Stimulated activated CD4-positive, alpha-beta T cell treated with anti-CD3 and anti-CD28 coated beads, TNF-alpha, amount 100 ng/mL, for 48 hours (primary cell): ENCODE measurements at regions not wholly inside any gene's neighbourhood (a gene's known extent, or its start where the extent isn't known, plus 50 kb on each side); places are given as distances from the start of the nearest gene placed in this dataset.
A peak's percentile ranks its signal among the peaks of the same experiment; 100 is the strongest.

Experiments
- DNase-seq, 3 donors: peaks; one replicate each; pipeline ENCODE4 v3.0.0-alpha.2; 2020; ENCODE audit warnings: low read depth in 3 of 3

GRCh38 chr3:18883571-18883970 is 264.7 kb upstream of the KCNH8 start:
- no peak for DNase-seq

GRCh38 chr3:18880691-18881090 is 267.6 kb upstream of the KCNH8 start:
- DNase-seq: no peak

GRCh38 chr3:18872466-18872865 is 275.8 kb upstream of the KCNH8 start:
- no peak for DNase-seq

GRCh38 chr3:18870642-18871041 is 277.7 kb upstream of the KCNH8 start:
- no peak for DNase-seq

GRCh38 chr3:18870074-18870640 is 278.2 kb upstream of the KCNH8 start:
- no peak for DNase-seq

- peak in 2 of 3 donors; percentile 31 to 38 for DNase-seq
These were observed 279.2 kb upstream of the KCNH8 start for GRCh38 chr3:18868911-18869689.

- DNase-seq: no peak
These were observed 281.4 kb upstream of the KCNH8 start for GRCh38 chr3:18866899-18867298.

GRCh38 chr3:18864933-18865731 is 283.2 kb upstream of the KCNH8 start:
- DNase-seq: no peak

- no peak for DNase-seq
These were observed 286.2 kb upstream of the KCNH8 start for GRCh38 chr3:18862077-18862476.

GRCh38 chr3:18861137-18861536 is 287.2 kb upstream of the KCNH8 start:
- DNase-seq: no peak

GRCh38 chr3:18853269-18853668 is 295.0 kb upstream of the KCNH8 start:
- DNase-seq: no peak

GRCh38 chr3:18847583-18848197 is 300.6 kb upstream of the KCNH8 start:
- no peak for DNase-seq

- no peak for DNase-seq
These were observed 304.3 kb upstream of the KCNH8 start for GRCh38 chr3:18843983-18844382.

- no peak for DNase-seq
These were observed 305.1 kb upstream of the KCNH8 start for GRCh38 chr3:18843188-18843587.

GRCh38 chr3:18841422-18842343 is 306.6 kb upstream of the KCNH8 start:
- DNase-seq: no peak

GRCh38 chr3:18840535-18841137 is 307.7 kb upstream of the KCNH8 start:
- DNase-seq: no peak

- no peak for DNase-seq
These were observed 309.6 kb upstream of the KCNH8 start for GRCh38 chr3:18838758-18839157.

GRCh38 chr3:18837137-18837755 is 311.1 kb upstream of the KCNH8 start:
- no peak for DNase-seq

- no peak for DNase-seq
These were observed 313.3 kb upstream of the KCNH8 start for GRCh38 chr3:18835021-18835420.

- no peak for DNase-seq
These were observed 318.2 kb upstream of the KCNH8 start for GRCh38 chr3:18830087-18830486.
